GM19328 (cell line): ENCODE measurements at regions not wholly inside any gene's neighbourhood (a gene's known extent, or its start where the extent isn't known, plus 50 kb on each side); places are given as distances from the start of the nearest gene placed in this dataset.
"Not testable (repeated sequence)": the region's sequence is repeated elsewhere in the genome, so short reads cannot be mapped to it uniquely, and the experiment has no call there.

ENCODE experiments used
- ATAC-seq: cut with Tn5 transposase; IDR thresholded peaks from one replicate; pipeline ENCODE4 v1.9.1; 2021; ENCODE audit warnings: mild to moderate bottlenecking, moderate library complexity; ENCODE audit not compliant: unreplicated experiment

- ATAC-seq = no peak
These were observed 154.4 kb upstream of the PREP start for GRCh38 chr6:105557291-105557690.

DNA sequence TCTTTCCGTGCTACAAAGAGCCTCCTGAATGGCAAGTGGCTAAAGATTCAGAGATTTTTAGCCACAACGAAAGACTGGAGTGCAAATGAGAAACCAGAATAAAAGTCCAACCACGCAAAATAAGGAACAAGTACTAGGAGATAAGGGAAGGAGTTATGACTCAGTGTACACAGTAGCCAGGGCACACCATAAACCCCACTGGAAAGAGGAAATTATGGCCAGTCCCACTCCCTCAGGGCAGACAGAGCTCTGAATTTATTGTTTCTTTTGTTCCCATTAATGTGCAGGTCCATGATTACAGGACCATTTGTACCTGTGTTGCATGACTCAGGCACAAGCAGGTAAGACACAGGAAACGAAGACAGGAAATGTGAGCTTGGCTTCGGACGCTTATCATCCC, 150.3 kb upstream of the PREP start:
- ATAC-seq = no peak

DNA sequence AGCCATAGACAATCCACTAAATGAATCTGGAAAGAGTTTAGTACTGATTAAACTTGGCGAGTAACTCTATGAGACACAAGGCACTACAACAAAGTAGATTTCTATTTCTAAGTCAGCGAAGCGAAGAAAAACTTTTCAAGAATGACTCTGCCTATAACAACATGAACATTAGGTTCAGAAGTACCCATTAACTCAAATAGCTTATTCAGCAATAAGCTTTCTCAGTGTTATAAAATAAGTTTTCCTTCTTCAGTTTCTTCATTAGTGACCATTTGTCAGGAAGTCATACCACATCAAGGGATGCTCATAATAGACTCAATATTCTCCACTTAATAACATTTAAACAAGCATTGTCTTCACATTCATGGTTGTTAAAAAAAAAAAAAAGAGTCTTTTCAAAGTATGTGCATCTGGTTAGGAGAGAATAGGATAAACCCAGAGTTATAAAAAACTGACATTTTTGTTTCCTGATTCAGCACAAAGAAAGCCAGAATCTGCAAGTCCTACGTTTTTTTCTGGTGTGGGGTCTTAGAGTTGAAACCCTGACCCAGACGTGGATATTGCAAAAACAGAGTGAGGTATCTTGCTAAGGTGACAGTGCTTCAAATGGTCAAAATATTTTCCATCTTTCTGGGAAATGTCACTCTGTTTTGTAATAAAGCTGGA, 148.2 kb upstream of the PREP start:
- no peak for ATAC-seq

DNA sequence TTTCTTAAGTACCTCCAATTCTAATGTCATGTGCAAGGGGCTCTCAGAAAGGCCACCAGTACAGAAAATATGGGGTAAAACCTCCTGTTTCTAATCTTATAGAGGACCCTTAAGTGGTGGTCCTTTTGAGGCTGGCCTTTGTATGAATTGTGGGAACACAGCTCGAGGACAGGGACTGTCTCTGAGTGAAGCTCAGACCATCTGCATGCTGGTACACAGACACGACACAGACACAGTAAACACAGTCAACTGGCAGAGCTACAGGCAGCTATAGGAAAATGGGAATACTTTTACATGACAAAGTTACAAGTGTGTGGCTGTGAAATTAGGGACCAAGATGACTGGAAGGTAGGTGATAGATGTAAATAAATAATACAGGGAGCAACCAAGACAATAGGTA, 143.9 kb upstream of the PREP start:
- ATAC-seq = no peak

GRCh38 chr6:105545947-105546731, 143.3 kb upstream of the PREP start:
- no peak for ATAC-seq

GRCh38 chr6:105545228-105545920, 142.5 kb upstream of the PREP start:
- ATAC-seq = no peak

DNA sequence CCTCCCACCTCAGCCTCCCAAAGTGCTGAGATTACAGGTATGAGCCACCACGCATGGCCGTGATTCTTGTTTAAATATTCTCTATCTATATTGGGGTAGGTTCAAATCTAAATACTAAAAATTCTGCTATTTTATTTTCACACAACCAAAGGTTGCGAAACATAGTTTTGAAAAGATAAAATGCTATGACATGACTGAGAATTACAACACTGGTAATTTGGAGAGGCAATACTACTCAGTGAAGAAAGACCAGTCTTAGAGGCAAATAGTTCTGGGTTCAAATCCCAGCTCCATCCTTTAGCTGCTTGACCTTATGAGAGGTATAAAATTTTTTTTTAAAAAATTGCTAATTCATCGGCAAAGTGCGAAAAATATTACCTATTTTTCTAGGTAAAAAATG, 137.0 kb upstream of the PREP start:
- ATAC-seq = no peak

DNA sequence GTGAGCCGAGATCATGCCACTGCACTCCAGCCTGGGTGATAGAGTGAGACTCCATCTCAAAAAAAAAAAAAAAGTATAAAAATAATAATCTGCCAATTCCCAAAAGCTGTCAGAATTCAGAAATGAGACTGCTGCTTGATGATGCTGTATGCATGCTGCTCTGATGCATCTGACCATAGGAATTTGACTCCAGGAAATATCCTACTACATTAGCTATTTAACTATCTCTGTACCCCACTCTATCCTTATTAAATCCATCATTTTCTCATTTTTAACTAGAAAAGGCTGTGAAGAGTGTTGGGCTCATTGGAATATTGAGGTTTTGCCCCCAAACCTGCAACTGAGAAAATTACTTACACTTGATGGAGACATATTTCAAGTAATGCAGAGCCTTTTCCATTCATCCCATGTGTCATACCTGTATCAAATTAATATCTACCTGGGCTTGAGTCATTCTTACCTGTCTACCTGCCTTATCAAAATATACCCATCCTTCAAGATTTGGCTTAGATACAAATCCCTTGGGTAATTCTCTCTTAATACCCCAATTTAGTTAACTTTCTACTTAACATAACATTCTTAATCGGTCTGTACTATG, 135.2 kb upstream of the PREP start:
- ATAC-seq = no peak

GRCh38 chr6:105536961-105537360, 134.1 kb upstream of the PREP start:
- ATAC-seq = no peak

- no peak for ATAC-seq
These were observed 130.4 kb upstream of the PREP start for GRCh38 chr6:105533301-105533700.

DNA sequence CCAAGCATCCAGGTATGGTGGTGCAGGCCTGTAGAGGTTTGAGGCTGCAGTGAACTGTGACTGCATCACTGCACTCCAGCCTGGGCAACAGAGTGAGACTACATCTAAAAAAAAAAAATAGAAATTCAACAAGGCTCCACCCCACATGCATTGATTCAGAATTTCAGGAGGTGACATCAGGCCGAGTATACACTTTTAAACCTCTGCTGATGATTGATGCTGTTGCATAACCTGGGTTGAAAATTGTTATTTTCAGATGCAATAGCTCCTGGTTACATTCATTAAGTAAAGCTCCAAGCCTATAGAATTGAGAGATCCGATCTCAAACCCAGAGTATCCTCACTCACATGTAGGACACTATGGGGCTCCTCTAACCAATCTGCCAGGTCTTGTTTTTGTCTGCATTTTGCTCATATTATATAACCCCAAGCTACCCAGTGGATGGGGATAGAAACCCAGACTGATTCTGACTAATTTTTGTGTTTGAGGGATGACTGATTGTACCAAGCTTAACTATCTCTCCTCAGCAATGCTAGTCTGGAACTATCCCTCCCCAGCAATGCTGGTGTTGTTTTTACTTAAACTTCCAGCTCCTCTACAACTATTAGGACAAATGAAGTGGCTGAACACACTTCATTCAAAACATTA, 123.5 kb upstream of the PREP start:
- no peak for ATAC-seq

GRCh38 chr6:105522626-105523322, 119.9 kb upstream of the PREP start:
- no peak for ATAC-seq

DNA sequence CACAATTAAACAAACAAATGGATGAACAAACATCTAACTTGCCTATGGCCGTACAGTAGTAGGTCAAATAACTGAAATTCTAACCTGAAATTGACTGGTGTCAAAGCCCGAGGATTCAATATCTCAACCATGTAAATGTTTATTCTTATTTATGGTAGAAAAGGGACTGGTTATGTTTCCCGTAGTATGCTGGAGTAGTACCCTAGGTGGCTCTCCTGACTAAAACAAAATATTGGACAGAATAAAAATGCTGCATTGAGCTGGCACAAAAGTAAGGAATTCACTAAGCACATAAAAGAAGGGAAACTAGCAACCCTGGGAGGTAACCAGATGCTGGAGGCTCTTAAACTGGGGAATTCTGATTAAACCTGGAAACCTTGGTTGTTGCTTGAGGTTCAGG, 117.1 kb upstream of the PREP start:
- no peak for ATAC-seq

GRCh38 chr6:105518993-105519392, 116.1 kb upstream of the PREP start:
- not testable (repeated sequence) for ATAC-seq

GRCh38 chr6:105515054-105515453, 112.2 kb upstream of the PREP start:
- no peak for ATAC-seq

DNA sequence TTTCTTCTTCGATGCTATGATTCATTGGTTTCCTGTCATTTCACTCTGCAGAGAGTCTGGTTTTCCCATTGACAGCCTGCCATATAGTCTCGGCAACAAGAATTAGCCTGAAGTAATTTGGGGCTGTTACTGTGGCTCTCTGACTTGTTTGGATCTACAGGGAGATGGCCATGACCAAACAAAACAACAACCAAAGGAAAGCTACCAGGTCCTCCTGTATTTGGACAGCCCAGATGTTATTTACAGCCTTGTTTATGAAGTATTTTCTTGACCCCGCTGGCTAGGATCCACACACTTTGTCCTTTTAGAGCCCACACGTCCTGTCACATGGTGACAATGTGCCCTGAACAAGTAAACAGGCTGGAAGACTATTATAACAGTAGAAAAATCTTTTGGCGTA, 111.4 kb upstream of the PREP start:
- ATAC-seq = no peak

GRCh38 chr6:105511639-105512038, 108.8 kb upstream of the PREP start:
- no peak for ATAC-seq

GRCh38 chr6:105510746-105511145, 107.9 kb upstream of the PREP start:
- no peak for ATAC-seq

DNA sequence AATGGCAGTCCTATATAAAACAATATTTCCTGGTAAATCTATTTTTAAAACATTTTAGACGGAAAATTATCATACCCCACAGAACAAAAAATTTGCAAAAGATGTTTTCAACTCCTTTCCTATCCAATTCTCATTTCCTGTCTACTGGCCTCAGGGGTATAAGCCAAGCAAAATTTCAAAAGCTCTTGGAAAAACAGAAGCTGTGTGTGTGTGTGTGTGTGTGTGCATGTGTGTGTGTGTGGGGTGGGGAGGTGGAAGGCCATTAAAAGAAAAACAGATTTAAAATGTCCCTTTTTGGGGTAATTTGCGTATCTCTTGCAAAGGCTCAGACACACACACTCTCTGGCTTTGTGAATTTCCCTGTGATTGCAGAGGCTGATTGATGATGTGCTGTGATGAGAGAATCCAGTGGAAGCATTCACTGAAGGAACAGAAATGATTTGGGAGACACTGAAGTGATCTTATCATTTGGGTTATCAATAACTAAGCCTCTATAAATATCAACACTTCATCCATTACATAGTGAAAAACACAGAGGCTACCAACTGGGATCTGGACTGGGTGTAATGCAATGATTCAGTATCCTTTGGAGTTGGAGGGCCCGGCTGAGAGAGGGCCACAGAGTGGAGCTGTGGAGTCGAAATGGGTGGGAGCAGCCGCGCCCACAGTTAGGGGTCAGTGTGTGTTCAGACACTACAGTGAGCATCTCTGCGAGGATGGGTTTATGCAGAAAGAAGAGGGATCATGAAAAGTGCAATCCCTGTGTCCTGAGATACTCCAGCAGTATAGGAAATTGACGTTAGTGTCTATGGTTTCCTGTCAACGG, 106.8 kb upstream of the PREP start:
- no peak for ATAC-seq

GRCh38 chr6:105507811-105508210, 104.9 kb upstream of the PREP start:
- no peak for ATAC-seq
